ENCODE measurements at regions not wholly inside any gene's neighbourhood (a gene's known extent, or its start where the extent isn't known, plus 50 kb on each side); places are given as distances from the start of the nearest gene placed in this dataset.

DNA sequence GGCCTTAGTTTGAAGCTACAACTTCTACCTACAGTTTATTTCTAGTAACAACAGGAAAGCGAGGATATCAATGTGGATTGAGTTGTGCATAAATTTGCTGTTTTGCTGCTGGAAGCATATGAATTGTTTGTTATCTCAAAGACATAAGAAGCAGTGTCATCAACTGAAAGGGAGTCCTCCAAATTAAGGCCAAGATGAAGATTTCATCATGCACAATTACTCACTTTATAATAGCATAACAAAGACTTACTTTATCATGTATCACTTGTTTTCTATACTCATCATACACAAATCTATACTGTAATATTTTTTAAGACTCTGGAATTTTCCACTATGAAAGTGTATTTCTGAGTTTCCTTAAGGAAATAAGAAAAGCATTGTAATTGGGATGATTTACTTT lies 136.1 kb upstream of the FANCL start:
- TF ChIP-seq, protein P1, sequence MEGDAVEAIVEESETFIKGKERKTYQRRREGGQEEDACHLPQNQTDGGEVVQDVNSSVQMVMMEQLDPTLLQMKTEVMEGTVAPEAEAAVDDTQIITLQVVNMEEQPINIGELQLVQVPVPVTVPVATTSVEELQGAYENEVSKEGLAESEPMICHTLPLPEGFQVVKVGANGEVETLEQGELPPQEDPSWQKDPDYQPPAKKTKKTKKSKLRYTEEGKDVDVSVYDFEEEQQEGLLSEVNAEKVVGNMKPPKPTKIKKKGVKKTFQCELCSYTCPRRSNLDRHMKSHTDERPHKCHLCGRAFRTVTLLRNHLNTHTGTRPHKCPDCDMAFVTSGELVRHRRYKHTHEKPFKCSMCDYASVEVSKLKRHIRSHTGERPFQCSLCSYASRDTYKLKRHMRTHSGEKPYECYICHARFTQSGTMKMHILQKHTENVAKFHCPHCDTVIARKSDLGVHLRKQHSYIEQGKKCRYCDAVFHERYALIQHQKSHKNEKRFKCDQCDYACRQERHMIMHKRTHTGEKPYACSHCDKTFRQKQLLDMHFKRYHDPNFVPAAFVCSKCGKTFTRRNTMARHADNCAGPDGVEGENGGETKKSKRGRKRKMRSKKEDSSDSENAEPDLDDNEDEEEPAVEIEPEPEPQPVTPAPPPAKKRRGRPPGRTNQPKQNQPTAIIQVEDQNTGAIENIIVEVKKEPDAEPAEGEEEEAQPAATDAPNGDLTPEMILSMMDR (conservative IDR thresholded peaks at IDR 0.05), result no peak
- no peak for TF ChIP-seq EZH2 (IDR thresholded peaks at IDR 0.05; ENCODE audit: low read depth)

Measured in PC-9 (cell line).